SK-N-SH treated with all-trans-retinoic acid at 6 μM for 48 hours (cell line): ENCODE measurements at regions not wholly inside any gene's neighbourhood (a gene's known extent, or its start where the extent isn't known, plus 50 kb on each side); places are given as distances from the start of the nearest gene placed in this dataset.

Experiments used
- BACH2 ChIP-seq: fragments of 250-450 bp; sonication (Bioruptor Pico); IDR thresholded peaks from 2 replicates; pipeline ENCODE4 v1.9.0; 2021; ENCODE audit warnings: mild to moderate bottlenecking, borderline replicate concordance
- CREB5 ChIP-seq: fragments of 250-450 bp; sonication (Bioruptor Pico); IDR thresholded peaks from 2 replicates; pipeline ENCODE4 v1.5.1; 2020; ENCODE audit warnings: low read depth, mild to moderate bottlenecking, moderate library complexity
- CSRNP3 ChIP-seq: fragments of 250-450 bp; sonication (Bioruptor Pico); IDR thresholded peaks from 2 replicates; pipeline ENCODE4 v1.5.1; 2021; ENCODE audit warnings: mild to moderate bottlenecking, moderate library complexity
- ESRRG ChIP-seq: fragments of 250-450 bp; sonication (Bioruptor Pico); IDR thresholded peaks from 2 replicates; pipeline ENCODE4 v1.6.1; 2021; ENCODE audit warnings: mild to moderate bottlenecking
- OSR1 ChIP-seq: fragments of 250-450 bp; sonication (Bioruptor Pico); IDR thresholded peaks from 2 replicates; pipeline ENCODE4 v1.8.0; 2022; ENCODE audit warnings: moderate library complexity, mild to moderate bottlenecking, inconsistent platforms
- PATZ1 ChIP-seq: fragments of 250-450 bp; sonication (Bioruptor Pico); IDR thresholded peaks from 2 replicates; pipeline ENCODE4 v1.8.0; 2020; ENCODE audit warnings: mild to moderate bottlenecking, moderate library complexity, borderline replicate concordance
- PPARA ChIP-seq: fragments of 250-450 bp; sonication (Bioruptor Pico); IDR thresholded peaks from 2 replicates; pipeline ENCODE4 v1.5.0; 2020; ENCODE audit warnings: mild to moderate bottlenecking, borderline replicate concordance
- TOX ChIP-seq: fragments of 250-450 bp; sonication (Bioruptor Pico); IDR thresholded peaks from 2 replicates; pipeline ENCODE4 v1.8.0; 2021; ENCODE audit warnings: mild to moderate bottlenecking, moderate library complexity, borderline replicate concordance
- ZFP3 ChIP-seq: fragments of 250-450 bp; sonication (Bioruptor Pico); IDR thresholded peaks from 2 replicates; pipeline ENCODE4 v1.5.0; 2020; ENCODE audit warnings: mild to moderate bottlenecking, moderate library complexity
- ZNF565 ChIP-seq: fragments of 450-650 bp; formaldehyde crosslinking; conservative IDR thresholded peaks from 2 replicates; pipeline ENCODE4 v1.5.0; 2020; ENCODE audit warnings: low read depth, mild to moderate bottlenecking, moderate library complexity

GRCh38 chr17:79171188-79171587 lies 96.6 kb downstream of the ENGASE start:
- TF ChIP-seq TOX (CRISPR knock-in tag) (no peak), CSRNP3 (no peak), ZFP3 (CRISPR knock-in tag) (no peak), PPARA (no peak), PATZ1 (no peak), ZNF565 (CRISPR knock-in tag) (no peak), ESRRG (CRISPR knock-in tag) (no peak), BACH2 (no peak), OSR1 (CRISPR knock-in tag) (no peak), CREB5 (CRISPR knock-in tag) (no peak)
